Immature natural killer cell (primary cell): ENCODE measurements at regions not wholly inside any gene's neighbourhood (a gene's known extent, or its start where the extent isn't known, plus 50 kb on each side); places are given as distances from the start of the nearest gene placed in this dataset.

Source experiments
- DNase-seq, 3 donors: peaks; one replicate each; pipeline ENCODE4 v3.0.0; 2022; ENCODE audit warnings: mixed read lengths in 1 of 3
- H3K27ac Mint-ChIP-seq, 6 donors: one replicate each; pipeline ENCODE4 v1.8.0; 2020; ENCODE audit warnings: mixed read lengths in 6 of 6, mild to moderate bottlenecking in 5 of 6, inconsistent platforms in 4 of 6, moderate library complexity in 3 of 6
- H3K27me3 Mint-ChIP-seq, 3 donors: one replicate each; pipeline ENCODE4 v1.8.0; 2020 to 2021; ENCODE audit warnings: low read depth in 3 of 3, mild to moderate bottlenecking in 3 of 3, mixed read lengths in 3 of 3, moderate library complexity in 3 of 3, inconsistent platforms in 1 of 3
- H3K36me3 Mint-ChIP-seq, 3 donors: one replicate each; pipeline ENCODE4 v1.8.0; 2020; ENCODE audit warnings: mixed read lengths in 3 of 3, inconsistent platforms in 2 of 3, mild to moderate bottlenecking in 2 of 3
- H3K4me1 Mint-ChIP-seq, 2 donors: one replicate each; pipeline ENCODE4 v1.8.0; 2020; ENCODE audit warnings: inconsistent platforms in 2 of 2, mild to moderate bottlenecking in 2 of 2, mixed read lengths in 2 of 2, moderate library complexity in 1 of 2
- H3K4me3 Mint-ChIP-seq, 5 donors: one replicate each; pipeline ENCODE4 v1.8.0; 2020; ENCODE audit warnings: mild to moderate bottlenecking in 5 of 5, mixed read lengths in 5 of 5, inconsistent platforms in 3 of 5, moderate library complexity in 3 of 5
- H3K9me3 Mint-ChIP-seq, 6 donors: one replicate each; pipeline ENCODE4 v1.8.0; 2020; ENCODE audit warnings: mild to moderate bottlenecking in 6 of 6, mixed read lengths in 6 of 6, inconsistent platforms in 4 of 6, moderate library complexity in 3 of 6

DNA sequence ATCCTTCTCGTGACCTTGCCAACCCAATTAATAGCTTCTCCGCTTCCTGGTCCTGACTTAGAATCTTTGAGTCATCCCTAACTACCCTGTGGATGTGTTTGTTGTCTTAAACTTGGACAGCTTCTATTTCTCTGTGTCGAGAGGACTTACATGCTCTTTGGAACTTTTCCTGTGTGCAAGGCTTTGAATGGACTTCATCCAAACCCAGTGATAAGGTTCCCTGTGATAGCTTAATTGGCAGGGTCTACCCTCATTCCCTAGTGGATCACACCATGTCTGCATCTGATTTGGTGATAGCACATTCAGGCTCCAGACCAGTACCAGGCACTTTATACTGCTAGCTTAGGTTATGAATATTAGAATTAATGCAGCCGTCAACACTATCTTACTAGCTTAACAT lies 378.2 kb upstream of the KAZN start:
- Mint-ChIP-seq H3K9me3 (peaks cover 1 to 16% (median 6%) of the 10 kb centered on the region in 6 donors), H3K27ac (no peak overlapping the region), H3K4me3 (no peak overlapping the region), H3K27me3 (peaks cover 4 to 5% (median 5%) of the 10 kb centered on the region in 3 donors), H3K36me3 (peaks cover 0 to 3% (median 0%) of the 10 kb centered on the region in 3 donors), H3K4me1 (no peaks in the 10 kb centered on the region)
- DNase-seq, result no peak

DNA sequence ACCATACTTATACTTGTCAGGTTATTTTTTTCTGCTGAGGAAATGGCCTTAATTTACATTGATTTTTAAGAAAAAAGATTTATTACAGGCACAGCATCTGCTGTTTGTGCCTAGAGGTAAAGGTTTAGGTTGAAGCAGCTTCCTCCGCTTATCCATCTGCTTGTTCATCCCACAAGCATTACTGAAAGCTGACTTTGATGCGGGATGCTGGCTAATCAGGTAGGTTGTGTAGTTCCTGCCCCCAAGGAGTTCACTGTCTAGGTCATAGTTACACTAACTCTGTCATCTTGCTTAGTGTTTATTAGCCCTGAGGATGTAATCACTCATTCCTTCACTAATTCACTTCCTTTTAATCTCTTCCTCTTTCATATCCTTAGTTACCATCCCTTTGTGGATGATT lies 377.7 kb upstream of the KAZN start:
- peaks cover 1 to 16% (median 6%) of the 10 kb centered on the region in 6 donors for H3K9me3 Mint-ChIP-seq
- H3K27me3 Mint-ChIP-seq, result peaks cover 4 to 5% (median 5%) of the 10 kb centered on the region in 3 donors
- no peak overlapping the region for H3K27ac Mint-ChIP-seq
- no peak for DNase-seq
- H3K36me3 Mint-ChIP-seq, result peaks cover 0 to 3% (median 0%) of the 10 kb centered on the region in 3 donors
- no peaks in the 10 kb centered on the region for H3K4me1 Mint-ChIP-seq
- H3K4me3 Mint-ChIP-seq, result no peak overlapping the region

DNA sequence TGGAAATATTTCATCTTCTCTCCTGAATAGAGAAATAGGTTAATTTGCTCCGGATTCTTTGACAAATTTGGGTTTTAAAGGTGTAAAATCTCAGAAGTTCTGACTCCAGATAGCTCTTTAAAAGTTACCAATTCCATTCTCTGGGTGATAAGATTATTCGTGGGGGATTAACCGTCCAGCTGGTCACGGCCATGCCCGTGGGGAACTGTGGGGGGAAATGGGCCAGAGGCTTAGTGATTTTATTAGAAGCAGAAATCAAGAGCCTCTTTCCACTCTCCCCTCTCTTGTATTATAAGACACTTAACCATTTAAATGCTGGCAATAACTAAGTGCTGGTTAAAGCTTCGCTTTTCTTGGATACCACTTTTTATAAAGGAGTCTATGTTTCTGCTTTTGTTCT lies 376.4 kb upstream of the KAZN start:
- DNase-seq, result no peak
- Mint-ChIP-seq H3K9me3 (peaks cover 0 to 9% (median 6%) of the 10 kb centered on the region in 6 donors), H3K4me3 (no peak overlapping the region), H3K36me3 (no peaks in the 10 kb centered on the region), H3K27me3 (peaks cover 0 to 5% (median 4%) of the 10 kb centered on the region in 3 donors), H3K4me1 (no peaks in the 10 kb centered on the region), H3K27ac (no peak overlapping the region)

DNA sequence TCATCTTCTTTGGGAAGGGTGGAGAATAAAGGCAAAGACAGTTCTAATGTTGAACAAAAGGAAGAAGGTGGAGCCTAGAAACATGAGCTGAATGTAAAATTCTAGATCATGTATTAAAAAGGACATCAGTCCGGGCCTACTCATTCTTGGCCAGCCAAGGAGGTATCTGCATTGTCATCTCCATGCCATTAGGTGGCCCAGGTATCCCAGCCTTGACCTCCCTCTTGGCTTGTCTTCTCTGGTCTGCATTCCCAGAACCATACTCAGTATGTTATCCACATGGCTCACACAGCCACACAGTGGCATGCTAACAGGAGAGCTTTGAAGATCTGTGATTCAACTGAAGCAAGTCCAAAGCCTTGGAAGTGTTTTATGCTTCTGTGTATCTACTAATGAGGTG lies 369.8 kb upstream of the KAZN start:
- no peak for DNase-seq
- H3K36me3 Mint-ChIP-seq, result no peaks in the 10 kb centered on the region
- H3K4me1 Mint-ChIP-seq, result no peaks in the 10 kb centered on the region
- H3K27me3 Mint-ChIP-seq, result peaks cover 0 to 8% (median 3%) of the 10 kb centered on the region in 3 donors
- H3K4me3 Mint-ChIP-seq, result no peak overlapping the region
- H3K27ac Mint-ChIP-seq, result no peak overlapping the region
- peaks cover 0 to 4% (median 0%) of the 10 kb centered on the region in 6 donors for H3K9me3 Mint-ChIP-seq

DNA sequence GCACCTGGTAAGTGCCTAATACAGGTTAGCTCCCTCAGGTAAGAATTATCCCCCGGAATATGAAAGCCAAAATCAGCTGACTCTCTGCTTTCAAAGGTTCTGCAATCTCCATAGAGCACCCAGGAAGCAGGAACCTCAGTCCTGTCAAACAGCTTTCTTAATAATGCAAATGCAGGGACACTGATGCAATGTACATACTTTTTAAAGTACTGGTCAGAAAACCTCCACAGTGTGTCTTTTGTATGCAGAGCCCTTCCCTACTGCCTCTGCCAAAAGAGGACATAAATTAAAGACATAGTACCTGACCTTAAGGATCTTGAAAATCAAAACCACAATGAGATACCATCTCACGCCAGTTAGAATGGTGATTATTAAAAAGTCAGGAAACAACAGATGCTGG lies 365.0 kb upstream of the KAZN start:
- no peak for DNase-seq
- H3K27ac Mint-ChIP-seq, result no peak overlapping the region
- peaks cover 0 to 2% (median 2%) of the 10 kb centered on the region in 3 donors for H3K27me3 Mint-ChIP-seq
- no peaks in the 10 kb centered on the region for H3K4me1 Mint-ChIP-seq
- peaks cover 0 to 4% (median 0%) of the 10 kb centered on the region in 6 donors for H3K9me3 Mint-ChIP-seq
- H3K4me3 Mint-ChIP-seq, result no peak overlapping the region
- no peaks in the 10 kb centered on the region for H3K36me3 Mint-ChIP-seq

DNA sequence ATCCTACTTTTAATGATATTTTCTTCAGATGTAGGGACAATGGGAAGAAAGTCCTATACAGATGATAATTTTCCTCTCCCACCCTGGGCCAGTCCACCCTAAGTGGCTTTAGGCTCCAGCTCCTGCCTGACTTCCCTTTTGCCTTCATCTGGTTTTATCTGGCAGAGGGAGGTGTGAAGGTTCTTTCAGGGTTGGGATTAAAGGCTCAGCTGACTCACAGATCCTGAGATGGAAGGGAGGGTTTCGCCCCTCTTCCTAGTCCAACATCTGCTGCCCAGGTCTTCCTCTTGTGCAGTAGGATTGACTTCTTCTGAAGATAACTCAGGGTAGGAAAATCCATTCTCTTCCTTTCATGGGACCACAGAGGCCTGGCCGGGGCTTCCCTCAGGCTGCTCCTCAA lies 362.4 kb upstream of the KAZN start:
- DNase-seq, result no peak
- Mint-ChIP-seq H3K9me3 (peaks cover 0 to 4% (median 0%) of the 10 kb centered on the region in 6 donors), H3K4me3 (no peak overlapping the region), H3K27me3 (peaks cover 0 to 7% (median 2%) of the 10 kb centered on the region in 3 donors), H3K4me1 (no peaks in the 10 kb centered on the region), H3K36me3 (no peaks in the 10 kb centered on the region), H3K27ac (no peak overlapping the region)

DNA sequence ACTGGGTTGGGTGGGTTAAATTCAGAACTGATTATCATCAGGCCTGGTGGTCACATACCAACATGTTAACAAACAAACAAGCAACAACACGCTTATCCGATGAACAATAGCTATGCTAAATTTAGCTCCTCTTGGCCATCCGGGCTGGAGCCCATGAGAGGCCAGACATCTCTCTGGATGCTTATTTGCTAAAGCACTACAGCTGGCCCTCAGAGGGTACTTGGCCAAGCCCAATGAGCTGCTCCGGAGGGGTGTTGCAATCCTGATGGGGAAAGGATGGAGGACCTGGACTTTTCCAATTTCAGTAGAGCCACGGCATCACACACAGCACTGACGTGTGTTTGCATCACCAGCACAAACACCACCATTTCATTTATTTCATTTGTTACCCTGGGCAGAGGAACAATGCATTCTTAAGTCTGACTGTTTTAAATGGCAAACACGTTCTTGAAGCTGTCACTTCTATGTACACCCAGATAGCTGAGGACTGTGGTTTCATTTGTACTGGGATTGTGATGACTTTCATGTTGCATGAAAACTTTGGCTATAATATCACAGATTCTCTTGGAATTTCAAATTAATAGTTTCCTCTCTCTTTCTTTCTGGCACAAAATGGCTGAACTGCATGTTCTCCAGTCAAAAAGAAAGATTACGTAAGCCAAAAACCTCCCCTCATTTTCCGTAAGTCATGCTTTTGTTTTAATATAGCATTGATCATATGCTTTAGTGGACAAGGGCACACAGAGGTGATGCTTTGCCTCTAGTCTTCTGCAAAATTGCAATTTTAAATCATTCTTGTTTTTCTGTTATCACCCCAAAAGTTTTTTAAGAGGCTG lies 359.8 kb upstream of the KAZN start:
- no peaks in the 10 kb centered on the region for H3K36me3 Mint-ChIP-seq
- H3K27ac Mint-ChIP-seq, result no peak overlapping the region
- H3K4me1 Mint-ChIP-seq, result no peaks in the 10 kb centered on the region
- no peak overlapping the region for H3K4me3 Mint-ChIP-seq
- peaks cover 0 to 7% (median under 1%) of the 10 kb centered on the region in 3 donors for H3K27me3 Mint-ChIP-seq
- H3K9me3 Mint-ChIP-seq, result no peaks in the 10 kb centered on the region
- DNase-seq, result no peak

DNA sequence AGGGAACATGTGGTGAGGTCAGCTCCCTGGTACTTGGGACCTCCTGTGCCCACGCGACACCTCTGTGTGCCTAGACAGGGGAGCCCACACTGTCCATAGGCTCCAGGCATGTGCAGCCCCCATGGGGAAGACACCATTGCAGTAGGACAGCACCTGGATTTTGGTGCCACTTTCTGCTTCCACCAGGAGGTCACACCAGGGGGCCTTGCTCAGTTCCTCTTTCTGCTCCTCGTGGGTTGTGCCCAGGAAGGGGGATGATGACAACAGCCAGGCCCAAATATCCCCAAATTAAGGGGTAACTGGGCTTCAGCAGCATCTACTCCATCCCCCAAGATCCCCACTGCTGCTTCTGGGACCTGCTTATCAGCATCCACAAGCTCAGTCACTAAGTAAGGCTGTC lies 358.2 kb upstream of the KAZN start:
- no peaks in the 10 kb centered on the region for H3K9me3 Mint-ChIP-seq
- H3K36me3 Mint-ChIP-seq, result no peaks in the 10 kb centered on the region
- DNase-seq, result no peak
- no peaks in the 10 kb centered on the region for H3K4me1 Mint-ChIP-seq
- H3K27ac Mint-ChIP-seq, result no peak overlapping the region
- H3K4me3 Mint-ChIP-seq, result no peak overlapping the region
- peaks cover 0 to 9% (median 5%) of the 10 kb centered on the region in 3 donors for H3K27me3 Mint-ChIP-seq

DNA sequence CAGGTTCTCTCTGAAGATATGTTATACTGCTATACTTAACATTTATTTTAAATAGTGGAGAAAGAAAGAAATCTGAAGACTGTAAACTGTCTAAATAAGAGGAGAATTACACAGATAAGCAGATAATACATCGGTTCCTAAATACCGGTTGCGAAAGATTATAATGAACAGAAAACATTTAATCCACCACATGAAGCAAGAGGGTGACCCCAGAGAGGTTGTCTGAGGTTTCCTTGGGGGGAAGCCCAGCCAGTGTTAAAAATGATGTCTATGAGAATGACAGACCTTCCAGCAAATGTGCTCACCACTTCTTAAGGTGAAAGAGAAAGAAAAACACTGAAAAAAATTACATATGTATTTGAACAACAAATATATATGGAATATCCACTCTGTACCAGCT lies 356.4 kb upstream of the KAZN start:
- Mint-ChIP-seq H3K4me1 (no peaks in the 10 kb centered on the region), H3K4me3 (no peak overlapping the region), H3K36me3 (no peaks in the 10 kb centered on the region), H3K9me3 (no peaks in the 10 kb centered on the region), H3K27me3 (peaks cover 0 to 6% (median 5%) of the 10 kb centered on the region in 3 donors), H3K27ac (no peak overlapping the region)
- no peak for DNase-seq

DNA sequence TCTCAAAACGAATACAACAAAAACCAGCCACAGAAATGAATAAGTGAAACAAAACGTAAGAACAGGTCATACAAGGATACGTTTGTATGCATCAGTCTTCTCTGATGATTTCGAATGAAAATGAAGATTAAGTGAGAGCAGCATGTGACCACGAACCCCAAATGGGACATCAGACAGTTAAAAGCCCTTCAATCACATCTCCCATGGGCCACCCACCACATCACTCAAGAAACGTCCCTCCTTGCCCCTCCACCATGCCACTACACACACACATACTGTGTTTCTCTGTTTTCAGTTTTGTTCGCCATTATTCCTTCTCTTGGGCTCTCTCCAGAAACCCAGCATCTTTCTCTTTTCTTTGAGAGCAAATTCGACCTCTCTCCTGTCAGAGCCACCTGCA lies 355.6 kb upstream of the KAZN start:
- Mint-ChIP-seq H3K4me1 (no peaks in the 10 kb centered on the region), H3K27ac (no peak overlapping the region), H3K4me3 (no peak overlapping the region), H3K27me3 (peaks cover 0 to 6% (median 5%) of the 10 kb centered on the region in 3 donors), H3K36me3 (no peaks in the 10 kb centered on the region), H3K9me3 (no peaks in the 10 kb centered on the region)
- DNase-seq, result no peak

DNA sequence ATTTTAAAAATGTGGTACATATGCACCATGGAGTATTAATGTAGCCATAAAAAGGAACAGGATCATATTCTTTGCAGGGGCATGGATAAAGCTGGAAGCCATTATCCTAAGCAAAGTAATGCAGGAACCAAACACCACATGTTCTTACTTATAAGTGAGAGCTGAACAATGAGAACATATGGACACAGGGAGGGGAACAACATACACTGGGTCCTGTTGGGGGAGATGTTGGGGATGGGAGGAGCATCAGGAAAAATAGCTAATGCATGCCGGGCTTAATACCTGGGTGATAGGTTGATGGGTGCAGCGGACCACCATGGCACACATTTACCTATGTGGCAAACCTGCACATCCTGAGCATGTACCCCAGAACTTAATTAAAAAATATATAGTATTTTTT lies 352.5 kb upstream of the KAZN start:
- Mint-ChIP-seq H3K27ac (no peak overlapping the region), H3K36me3 (no peaks in the 10 kb centered on the region), H3K4me3 (no peak overlapping the region), H3K9me3 (no peaks in the 10 kb centered on the region), H3K27me3 (peaks cover 3 to 6% (median 5%) of the 10 kb centered on the region in 3 donors), H3K4me1 (no peaks in the 10 kb centered on the region)
- DNase-seq, result no peak

DNA sequence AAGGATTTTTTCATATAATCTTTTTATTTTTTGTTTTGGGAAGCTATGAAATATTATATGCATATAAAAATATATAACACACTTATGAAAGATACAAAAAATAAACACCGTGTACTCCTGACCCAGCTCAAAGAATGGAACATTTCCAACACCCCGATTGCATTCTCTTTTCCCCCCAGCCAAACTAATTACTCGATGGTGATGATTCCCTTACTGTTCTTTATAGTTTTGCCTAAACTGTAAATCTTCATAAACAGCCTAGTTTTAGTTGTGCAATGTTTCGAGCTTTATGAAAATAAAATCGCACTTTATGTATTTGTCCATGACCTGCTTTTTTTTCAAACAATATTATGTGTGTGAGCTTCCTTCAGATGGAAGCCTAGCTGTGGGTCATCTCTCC lies 352.0 kb upstream of the KAZN start:
- no peaks in the 10 kb centered on the region for H3K36me3 Mint-ChIP-seq
- H3K4me1 Mint-ChIP-seq, result no peaks in the 10 kb centered on the region
- no peak for DNase-seq
- H3K27ac Mint-ChIP-seq, result no peak overlapping the region
- no peak overlapping the region for H3K4me3 Mint-ChIP-seq
- H3K9me3 Mint-ChIP-seq, result no peaks in the 10 kb centered on the region
- H3K27me3 Mint-ChIP-seq, result peaks cover 3 to 6% (median 5%) of the 10 kb centered on the region in 3 donors

DNA sequence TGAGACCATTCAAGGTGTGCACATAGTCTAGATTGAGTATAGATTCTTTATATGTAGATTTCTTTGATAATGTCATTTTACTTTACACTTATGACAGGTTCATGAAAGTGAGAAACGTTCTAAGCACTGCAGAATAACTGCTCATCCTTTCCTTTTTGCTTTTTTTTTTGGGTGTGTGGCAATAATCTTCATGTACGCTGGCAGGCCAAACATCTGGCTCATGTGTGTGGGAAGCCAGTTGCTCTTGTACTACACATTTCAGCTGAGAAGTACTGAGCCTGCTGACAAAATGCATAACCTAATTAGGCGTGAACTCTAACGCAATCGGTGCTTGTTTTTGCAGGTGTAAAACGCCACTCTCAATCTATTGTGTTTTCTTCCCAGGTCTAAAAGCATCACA lies 350.8 kb upstream of the KAZN start:
- Mint-ChIP-seq H3K36me3 (no peaks in the 10 kb centered on the region), H3K4me3 (no peak overlapping the region)
- DNase-seq, result no peak

DNA sequence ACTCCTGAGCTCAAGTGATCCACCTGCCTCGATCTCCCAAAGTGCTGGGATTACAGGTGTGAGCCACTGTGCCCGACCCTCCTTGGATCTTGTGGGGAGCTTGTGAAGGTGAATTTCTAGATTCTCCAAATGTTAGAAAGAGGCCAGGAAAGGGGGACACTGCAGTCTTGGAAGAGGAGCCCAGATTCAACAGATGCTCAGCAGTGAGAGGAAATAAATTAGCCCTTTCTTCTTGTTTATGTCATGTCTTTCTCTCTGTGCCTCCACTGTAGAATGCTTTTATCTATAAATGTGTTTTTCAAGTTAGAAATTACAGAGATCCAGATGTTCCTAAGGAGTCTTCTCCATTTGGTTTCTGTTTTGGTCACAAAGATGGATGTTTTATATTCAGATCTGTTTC lies 346.6 kb upstream of the KAZN start:
- Mint-ChIP-seq H3K9me3 (no peaks in the 10 kb centered on the region), H3K4me3 (no peak overlapping the region), H3K27ac (no peak overlapping the region), H3K4me1 (no peaks in the 10 kb centered on the region), H3K36me3 (no peaks in the 10 kb centered on the region), H3K27me3 (peaks cover 0 to 7% (median 3%) of the 10 kb centered on the region in 3 donors)
- DNase-seq, result no peak

More for the DNA sequence above, 350.8 kb upstream of the KAZN start:
- Mint-ChIP-seq H3K4me1 (no peaks in the 10 kb centered on the region), H3K27ac (no peak overlapping the region), H3K27me3 (peaks cover 3 to 6% (median 5%) of the 10 kb centered on the region in 3 donors), H3K9me3 (no peaks in the 10 kb centered on the region)

DNA sequence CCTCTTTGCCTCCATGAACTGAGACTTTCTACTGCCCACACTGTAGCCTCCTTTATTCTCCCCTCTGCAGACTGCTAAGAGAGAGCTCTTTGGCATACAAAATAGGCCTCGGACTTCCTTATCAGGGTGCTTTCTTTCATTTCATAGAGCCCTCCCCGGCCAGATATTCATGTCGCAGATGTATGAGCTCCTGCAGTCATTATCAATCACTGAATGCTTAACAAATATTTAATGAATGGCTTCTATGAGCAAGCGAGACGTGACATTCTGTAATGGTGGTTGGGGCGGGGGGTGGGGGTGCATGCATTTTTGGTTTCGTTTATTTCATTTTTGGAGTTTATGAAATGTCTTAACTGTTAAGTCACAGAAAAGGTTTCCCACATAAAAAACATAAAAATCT lies 344.8 kb upstream of the KAZN start:
- H3K9me3 Mint-ChIP-seq, result no peaks in the 10 kb centered on the region
- DNase-seq, result no peak
- peaks cover under 1 to 6% (median 2%) of the 10 kb centered on the region in 3 donors for H3K27me3 Mint-ChIP-seq
- H3K4me1 Mint-ChIP-seq, result no peaks in the 10 kb centered on the region
- no peak overlapping the region for H3K27ac Mint-ChIP-seq
- H3K36me3 Mint-ChIP-seq, result no peaks in the 10 kb centered on the region
- H3K4me3 Mint-ChIP-seq, result no peak overlapping the region
